ENCODE measurements at regions not wholly inside any gene's neighbourhood (a gene's known extent, or its start where the extent isn't known, plus 50 kb on each side); places are given as distances from the start of the nearest gene placed in this dataset.

- TF ChIP-seq CTCF (conservative IDR thresholded peaks at IDR 0.05 in 1 of 2, IDR thresholded peaks at IDR 0.05 in 1 of 2; ENCODE audit: low read depth in 1 of 2, low read length in 2 of 2) (no peak), EZH2 (IDR thresholded peaks at IDR 0.05; ENCODE audit: low read length, missing control alignments) (no peak)
Observed at GRCh38 chr5:5676218-5676617, 253.7 kb downstream of the ICE1 start.

Data from fibroblast of lung (primary cell).